CD4-positive, alpha-beta T cell (primary cell): ENCODE measurements at regions not wholly inside any gene's neighbourhood (a gene's known extent, or its start where the extent isn't known, plus 50 kb on each side); places are given as distances from the start of the nearest gene placed in this dataset.

ENCODE experiments used
- ATAC-seq: fragments of 200-7000 bp; cut with Tn5 transposase; one replicate; pipeline ENCODE4 v1.10.0; 2022; ENCODE audit warnings: mild to moderate bottlenecking; ENCODE audit not compliant: poor library complexity
- CTCF ChIA-PET: fragments of 350-600 bp; sonication (Branson Sonifier 250); formaldehyde crosslinking; loops from one replicate; lab custom pipeline; 2021; ENCODE audit warnings: antibody characterized with exemption, inconsistent platforms; lab: Charles Lee
- POLR2A ChIA-PET: fragments of 350-600 bp; sonication (Branson Sonifier 250); formaldehyde crosslinking; loops from one replicate; lab custom pipeline; 2021; ENCODE audit warnings: antibody characterized with exemption, inconsistent platforms; lab: Charles Lee
- DNase-seq, 14 experiments: peaks; one replicate each; pipeline ENCODE4 v3.0.0-alpha.2; 2013 to 2020; ENCODE audit warnings: mixed read lengths in 2 of 14
- H3K27ac ChIP-seq, 2 donors: one replicate each; pipeline versions ENCODE4 v1.5.1 to v1.7.0; 2013; ENCODE audit warnings: low read length in 2 of 2, low read depth in 1 of 2, mild to moderate bottlenecking in 1 of 2
- H3K27me3 ChIP-seq, 2 experiments: 1 replicate in 1 of 2; 2 replicates in 1 of 2; pipeline versions ENCODE4 v1.6.1 to v1.7.0; 2013; ENCODE audit warnings: low read length in 2 of 2, control low read depth in 1 of 2, mild to moderate bottlenecking in 1 of 2, moderate library complexity in 1 of 2; ENCODE audit not compliant: insufficient read depth in 2 of 2, control insufficient read depth in 1 of 2
- H3K36me3 ChIP-seq: one replicate; pipeline ENCODE4 v1.6.1; 2013; ENCODE audit warnings: low read length, control low read depth; ENCODE audit not compliant: insufficient read depth
- H3K4me1 ChIP-seq: one replicate; pipeline ENCODE4 v1.6.1; 2013; ENCODE audit warnings: low read length, control low read depth; ENCODE audit not compliant: insufficient read depth
- H3K4me3 ChIP-seq: one replicate; pipeline ENCODE4 v1.5.1; 2013; ENCODE audit warnings: mild to moderate bottlenecking, low read length, moderate library complexity
- H3K9me3 ChIP-seq, 2 experiments: 1 replicate in 1 of 2; 2 replicates in 1 of 2; pipeline versions ENCODE4 v1.6.1 to v1.7.0; 2013; ENCODE audit warnings: low read length in 2 of 2, mild to moderate bottlenecking in 2 of 2, control low read depth in 1 of 2, moderate library complexity in 1 of 2; ENCODE audit not compliant: control insufficient read depth in 1 of 2, insufficient read depth in 1 of 2
- H3K27ac Mint-ChIP-seq: one replicate; pipeline ENCODE4 v1.8.0; 2020; ENCODE audit warnings: mixed read lengths
- H3K27me3 Mint-ChIP-seq: one replicate; pipeline ENCODE4 v1.8.0; 2021; ENCODE audit warnings: mixed read lengths
- H3K36me3 Mint-ChIP-seq: one replicate; pipeline ENCODE4 v1.8.0; 2021; ENCODE audit warnings: low read depth, mixed read lengths
- H3K4me1 Mint-ChIP-seq: one replicate; pipeline ENCODE4 v1.8.0; 2021; ENCODE audit warnings: low read depth, mixed read lengths
- H3K4me3 Mint-ChIP-seq: one replicate; pipeline ENCODE4 v1.8.0; 2020; ENCODE audit warnings: mild to moderate bottlenecking, mixed read lengths
- H3K9me3 Mint-ChIP-seq: one replicate; pipeline ENCODE4 v1.8.0; 2020; ENCODE audit warnings: mixed read lengths
- CTCF ChIP-seq: fragments of 200-600 bp; IDR thresholded peaks from one replicate; pipeline ENCODE4 v1.8.0; 2022; ENCODE audit warnings: antibody characterized with exemption, mild to moderate bottlenecking
- intact Hi-C, 2 experiments: fragments of 100-400 bp; cut with DNase I in 1 of 2; cut with micrococcal nuclease in 1 of 2; formaldehyde crosslinking; loops; one replicate each; pipeline versions ENCODE4 v1.15.1 to v1.9.0; 2023 to 2025; cut with DNase I, micrococcal nuclease

DNA sequence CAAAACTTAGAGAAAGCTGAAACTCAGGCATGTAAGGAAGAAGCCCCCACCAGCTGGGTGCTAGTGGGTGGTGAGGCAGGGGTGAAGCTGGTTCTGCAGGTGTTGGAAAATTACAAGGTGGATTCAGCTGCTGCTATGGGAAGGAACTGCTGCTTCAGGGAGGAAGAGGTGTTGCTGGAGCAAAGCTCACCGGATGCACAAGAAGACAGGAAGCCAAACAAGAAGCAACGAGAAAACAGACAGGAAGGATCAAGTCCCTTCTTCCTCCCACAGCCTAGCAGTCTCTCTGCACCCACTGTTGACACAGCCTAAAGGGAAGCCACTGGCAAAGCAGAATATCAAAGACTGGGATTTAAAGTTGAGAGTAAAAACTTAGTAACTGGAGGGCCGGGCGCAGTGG lies 100.2 kb upstream of the JADE1 start:
- peak; percentile 39 for ATAC-seq
- POLR2A ChIA-PET: interaction anchor here (0.7 to 1.4 kb wide), 2 partner anchors 8 to 100 kb away, joined by 3 read pairs; partner anchors contain the start of gene JADE1

DNA sequence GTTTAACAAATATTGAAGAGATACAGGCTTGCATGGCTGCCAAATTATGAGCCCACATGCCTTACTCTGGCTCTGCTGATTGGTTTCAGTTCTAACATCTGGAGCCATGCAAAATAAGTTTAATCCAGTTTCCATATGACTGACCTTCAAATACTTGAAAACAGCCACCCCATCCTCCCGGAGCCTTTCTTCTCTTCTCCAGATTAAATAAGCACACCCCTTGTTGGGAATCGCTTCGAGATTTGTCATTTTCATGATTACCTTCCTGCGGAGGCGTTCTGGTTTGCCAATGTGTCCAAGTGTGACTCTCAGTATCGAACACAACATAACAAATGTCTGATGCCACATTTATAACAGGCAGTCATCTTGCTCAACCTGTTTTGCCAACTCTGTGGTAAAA lies 101.6 kb upstream of the JADE1 start:
- intact Hi-C loops: no loop called here
- Mint-ChIP-seq H3K9me3 (peaks cover 3% of the 10 kb centered on the region), H3K4me3 (no peak overlapping the region), H3K27ac (no peak overlapping the region), H3K4me1 (peaks cover 14% of the 10 kb centered on the region), H3K27me3 (no peaks in the 10 kb centered on the region), H3K36me3 (no peaks in the 10 kb centered on the region)
- H3K36me3 ChIP-seq: no peaks in the 10 kb centered on the region
- DNase-seq (no peak), ATAC-seq (no peak)
- H3K4me1 ChIP-seq: peaks cover 10% of the 10 kb centered on the region
- H3K27ac ChIP-seq: no peak overlapping the region
- TF ChIP-seq CTCF: no peak
- CTCF ChIA-PET: no interaction called here
- POLR2A ChIA-PET: no interaction called here
- no peak overlapping the region for H3K4me3 ChIP-seq
- H3K9me3 ChIP-seq: no peaks in the 10 kb centered on the region
- H3K27me3 ChIP-seq: no peaks in the 10 kb centered on the region

More for the DNA sequence above, 100.2 kb upstream of the JADE1 start:
- no peak overlapping the region for H3K4me3 ChIP-seq
- peaks cover 19% of the 10 kb centered on the region for H3K4me1 Mint-ChIP-seq
- no peaks in the 10 kb centered on the region for H3K27me3 ChIP-seq
- peaks cover 3% of the 10 kb centered on the region for H3K9me3 Mint-ChIP-seq
- no peaks in the 10 kb centered on the region for H3K36me3 Mint-ChIP-seq
- H3K4me1 ChIP-seq: peaks cover 10% of the 10 kb centered on the region
- DNase-seq: peak in 5 of 14 experiments; percentile 3 to 32 (median 15)
- H3K27me3 Mint-ChIP-seq: no peaks in the 10 kb centered on the region
- no peaks in the 10 kb centered on the region for H3K9me3 ChIP-seq
- intact Hi-C loops: no loop called here
- no peak overlapping the region for H3K27ac ChIP-seq
- CTCF ChIA-PET: no interaction called here
- no peak for TF ChIP-seq CTCF
- H3K36me3 ChIP-seq: no peaks in the 10 kb centered on the region
- peak overlapping the region; percentile 67 for H3K27ac Mint-ChIP-seq
- peak overlapping the region; percentile 56 for H3K4me3 Mint-ChIP-seq

- ATAC-seq: no peak
- no peaks in the 10 kb centered on the region for H3K9me3 Mint-ChIP-seq
- DNase-seq: no peak
- CTCF ChIA-PET: no interaction called here
- peaks cover 6% of the 10 kb centered on the region for H3K4me1 Mint-ChIP-seq
- Histone ChIP-seq H3K4me3 (no peak overlapping the region), H3K4me1 (no peaks in the 10 kb centered on the region), H3K27me3 (no peaks in the 10 kb centered on the region), H3K27ac (no peak overlapping the region), H3K36me3 (no peaks in the 10 kb centered on the region), H3K9me3 (no peaks in the 10 kb centered on the region)
- no peak overlapping the region for H3K27ac Mint-ChIP-seq
- no peaks in the 10 kb centered on the region for H3K27me3 Mint-ChIP-seq
- POLR2A ChIA-PET: no interaction called here
- no peaks in the 10 kb centered on the region for H3K36me3 Mint-ChIP-seq
- intact Hi-C loops: no loop called here
- H3K4me3 Mint-ChIP-seq: no peak overlapping the region
- TF ChIP-seq CTCF: no peak
Observed at GRCh38 chr4:128703948-128704347, 105.6 kb upstream of the JADE1 start.
